Lower lobe of right lung (tissue), 2 donors: ENCODE measurements at regions not wholly inside any gene's neighbourhood (a gene's known extent, or its start where the extent isn't known, plus 50 kb on each side); places are given as distances from the start of the nearest gene placed in this dataset.

Experiments used
- ATAC-seq, 2 donors: fragments of 200-7000 bp; cut with Tn5 transposase; one replicate each; pipeline ENCODE4 v1.9.1; 2020 to 2022; ENCODE audit warnings: mild to moderate bottlenecking in 2 of 2, moderate library complexity in 2 of 2
- DNase-seq: peaks from one replicate; pipeline ENCODE4 v3.0.0-alpha.2; 2020
- H3K27ac ChIP-seq: fragments of 200-600 bp; one replicate; pipeline ENCODE4 v1.8.0; 2022
- H3K27me3 ChIP-seq: fragments of 200-600 bp; one replicate; pipeline ENCODE4 v1.8.0; 2022; ENCODE audit warnings: low read depth
- H3K36me3 ChIP-seq: fragments of 200-600 bp; one replicate; pipeline ENCODE4 v1.8.0; 2022; ENCODE audit warnings: mild to moderate bottlenecking
- H3K4me1 ChIP-seq: fragments of 200-600 bp; one replicate; pipeline ENCODE4 v1.8.0; 2022
- H3K4me3 ChIP-seq: fragments of 200-600 bp; one replicate; pipeline ENCODE4 v1.8.0; 2022; ENCODE audit warnings: mild to moderate bottlenecking
- H3K9me3 ChIP-seq: fragments of 200-600 bp; one replicate; pipeline ENCODE4 v1.8.0; 2022
- intact Hi-C: fragments of 100-400 bp; cut with DNase I; formaldehyde crosslinking; loops from one replicate; pipeline ENCODE4 v1.11.0; 2022
- TF ChIP-seq, protein P1 (sequence below): fragments of 200-600 bp; IDR thresholded peaks from one replicate; pipeline ENCODE4 v1.8.0; 2022; ENCODE audit warnings: antibody characterized with exemption, mild to moderate bottlenecking
- donor health status: DM: no; HTN: yes; CAD: no; lungs with severe emphysema.

DNA sequence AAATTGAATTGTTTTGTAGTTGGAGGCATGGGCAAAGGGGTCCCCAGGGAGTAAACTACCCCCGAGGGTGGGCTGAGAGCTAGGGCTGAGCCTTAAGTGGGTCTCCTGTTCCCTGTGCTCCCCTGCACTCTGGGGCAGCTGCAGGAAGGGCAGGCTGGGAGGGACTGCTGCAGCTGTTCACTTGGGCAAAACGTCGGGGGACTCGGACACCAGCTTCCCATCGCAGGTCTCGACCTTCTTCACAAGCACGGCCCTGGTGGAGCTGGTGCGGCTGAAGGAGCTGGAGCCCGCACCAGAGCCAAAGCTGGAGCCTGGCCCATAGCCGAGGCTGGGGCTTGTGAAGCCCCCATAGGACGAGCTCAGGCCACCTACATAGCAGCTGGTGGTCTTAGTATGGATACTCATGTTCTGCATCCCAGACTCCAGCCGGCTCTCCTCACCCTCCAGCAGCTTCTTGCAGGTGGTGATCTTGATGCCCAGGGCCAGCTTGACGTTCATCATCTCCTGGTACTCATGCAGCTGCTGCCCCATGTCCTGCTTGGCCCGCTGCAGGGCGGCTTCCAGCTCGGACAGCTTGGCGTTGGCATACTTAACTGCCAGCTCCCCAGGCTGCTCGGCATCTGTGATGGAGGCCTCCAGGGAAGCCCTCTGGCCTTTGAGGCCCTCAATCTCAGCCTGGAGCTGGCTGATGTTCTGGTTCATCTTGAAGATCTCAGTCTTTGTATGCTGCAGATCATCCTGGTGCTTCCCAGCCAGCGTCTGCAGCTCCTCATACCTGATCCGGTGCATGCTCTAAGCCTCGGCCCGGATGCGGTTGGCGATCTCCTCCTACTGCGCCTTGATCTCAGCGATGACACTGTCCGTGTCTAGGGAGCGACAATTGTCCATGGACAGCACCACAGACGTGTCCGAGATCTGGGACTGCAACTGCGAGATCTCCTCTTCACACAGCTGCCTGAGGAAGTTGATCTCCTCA is 423.5 kb upstream of the ARPP21 start:
- Histone ChIP-seq H3K9me3 (no peaks in the 10 kb centered on the region), H3K36me3 (no peaks in the 10 kb centered on the region), H3K27me3 (no peaks in the 10 kb centered on the region), H3K4me3 (no peak overlapping the region), H3K27ac (no peak overlapping the region), H3K4me1 (no peaks in the 10 kb centered on the region)
- TF ChIP-seq, protein P1, sequence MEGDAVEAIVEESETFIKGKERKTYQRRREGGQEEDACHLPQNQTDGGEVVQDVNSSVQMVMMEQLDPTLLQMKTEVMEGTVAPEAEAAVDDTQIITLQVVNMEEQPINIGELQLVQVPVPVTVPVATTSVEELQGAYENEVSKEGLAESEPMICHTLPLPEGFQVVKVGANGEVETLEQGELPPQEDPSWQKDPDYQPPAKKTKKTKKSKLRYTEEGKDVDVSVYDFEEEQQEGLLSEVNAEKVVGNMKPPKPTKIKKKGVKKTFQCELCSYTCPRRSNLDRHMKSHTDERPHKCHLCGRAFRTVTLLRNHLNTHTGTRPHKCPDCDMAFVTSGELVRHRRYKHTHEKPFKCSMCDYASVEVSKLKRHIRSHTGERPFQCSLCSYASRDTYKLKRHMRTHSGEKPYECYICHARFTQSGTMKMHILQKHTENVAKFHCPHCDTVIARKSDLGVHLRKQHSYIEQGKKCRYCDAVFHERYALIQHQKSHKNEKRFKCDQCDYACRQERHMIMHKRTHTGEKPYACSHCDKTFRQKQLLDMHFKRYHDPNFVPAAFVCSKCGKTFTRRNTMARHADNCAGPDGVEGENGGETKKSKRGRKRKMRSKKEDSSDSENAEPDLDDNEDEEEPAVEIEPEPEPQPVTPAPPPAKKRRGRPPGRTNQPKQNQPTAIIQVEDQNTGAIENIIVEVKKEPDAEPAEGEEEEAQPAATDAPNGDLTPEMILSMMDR: no peak
- intact Hi-C loops: no loop called here
- DNase-seq (peak; percentile 39), ATAC-seq (no peak)

DNA sequence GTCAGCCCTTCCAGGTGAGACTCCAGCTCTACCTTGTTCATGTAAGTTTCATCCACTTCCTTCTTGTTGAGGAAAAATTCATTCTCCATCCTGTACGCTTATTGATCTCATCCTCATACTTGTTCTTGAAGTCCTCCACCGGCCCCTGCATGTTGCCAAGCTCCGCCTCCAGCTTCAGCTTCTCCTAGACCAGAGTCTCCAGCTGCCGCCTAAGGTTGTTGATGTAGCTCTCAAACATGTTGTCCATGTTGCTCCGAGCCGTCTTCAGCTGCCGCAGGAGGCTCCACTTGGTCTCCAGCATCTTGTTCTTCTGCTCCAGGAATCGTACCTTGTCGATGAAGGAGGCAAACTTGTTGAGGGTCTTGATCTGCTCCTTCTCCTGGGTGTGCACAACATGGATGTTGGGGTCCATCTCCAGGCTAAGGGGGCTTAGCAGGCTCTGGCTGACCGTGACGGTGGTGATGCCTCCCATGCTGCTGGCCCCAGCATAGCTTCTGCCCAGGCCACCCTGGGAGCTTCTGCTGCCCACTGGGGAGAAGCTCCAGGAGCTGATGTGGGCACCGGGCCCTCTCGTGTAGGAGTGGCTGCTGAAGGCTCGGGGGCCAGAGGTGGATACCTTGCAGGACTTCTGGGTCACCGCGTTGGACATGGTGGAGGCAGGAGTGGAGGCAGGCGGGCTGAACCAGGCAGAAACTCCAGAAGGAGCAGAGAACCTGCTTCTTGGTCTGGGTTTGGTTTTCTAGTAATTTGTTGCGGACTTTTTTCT is 422.6 kb upstream of the ARPP21 start:
- intact Hi-C loops: no loop called here
- DNase-seq (peak; percentile 34), ATAC-seq (no peak)
- Histone ChIP-seq H3K4me1 (no peaks in the 10 kb centered on the region), H3K27ac (no peak overlapping the region), H3K36me3 (no peaks in the 10 kb centered on the region), H3K27me3 (no peaks in the 10 kb centered on the region), H3K9me3 (no peaks in the 10 kb centered on the region), H3K4me3 (no peak overlapping the region)
- TF ChIP-seq, protein P1: no peak

DNA sequence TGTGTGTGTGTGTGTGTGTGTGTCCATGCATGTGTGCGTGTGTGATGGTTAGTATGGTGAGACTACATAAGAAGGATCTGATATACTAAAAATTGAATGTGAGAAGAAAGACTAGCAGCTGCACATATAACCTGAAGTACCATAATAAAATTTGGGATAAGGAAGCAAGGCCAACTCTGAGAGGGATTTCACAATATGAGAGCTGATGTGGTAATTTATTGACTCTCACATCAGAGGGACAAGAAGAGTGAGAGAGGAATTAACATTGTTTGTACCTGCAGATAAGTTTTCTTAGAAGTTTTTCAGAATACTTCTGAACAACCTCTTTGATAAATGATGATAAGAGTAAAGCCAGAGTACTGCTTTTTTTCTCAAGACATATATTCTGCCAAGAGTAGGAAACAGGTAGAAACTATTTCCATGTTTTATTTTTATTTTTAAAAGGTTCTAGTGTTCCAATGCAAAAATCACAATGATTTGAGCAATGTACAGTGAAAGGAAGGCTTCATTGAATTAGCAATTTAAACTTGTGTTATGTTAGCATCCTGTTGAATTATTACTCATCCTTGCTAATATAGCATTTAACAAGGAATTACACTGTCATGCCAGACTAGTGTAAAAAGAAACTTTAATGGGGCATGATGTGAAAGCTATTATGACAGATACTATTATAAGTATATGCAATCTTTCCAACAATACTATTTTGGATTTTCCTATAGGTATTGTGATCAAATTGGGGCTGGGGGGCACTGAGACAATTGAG is 415.5 kb upstream of the ARPP21 start:
- no peaks in the 10 kb centered on the region for H3K4me1 ChIP-seq
- no peak overlapping the region for H3K27ac ChIP-seq
- no peaks in the 10 kb centered on the region for H3K36me3 ChIP-seq
- DNase-seq: no peak
- no peak for ATAC-seq
- H3K27me3 ChIP-seq: no peaks in the 10 kb centered on the region
- TF ChIP-seq, protein P1: no peak
- no peak overlapping the region for H3K4me3 ChIP-seq
- intact Hi-C loops: no loop called here
- H3K9me3 ChIP-seq: no peaks in the 10 kb centered on the region

DNA sequence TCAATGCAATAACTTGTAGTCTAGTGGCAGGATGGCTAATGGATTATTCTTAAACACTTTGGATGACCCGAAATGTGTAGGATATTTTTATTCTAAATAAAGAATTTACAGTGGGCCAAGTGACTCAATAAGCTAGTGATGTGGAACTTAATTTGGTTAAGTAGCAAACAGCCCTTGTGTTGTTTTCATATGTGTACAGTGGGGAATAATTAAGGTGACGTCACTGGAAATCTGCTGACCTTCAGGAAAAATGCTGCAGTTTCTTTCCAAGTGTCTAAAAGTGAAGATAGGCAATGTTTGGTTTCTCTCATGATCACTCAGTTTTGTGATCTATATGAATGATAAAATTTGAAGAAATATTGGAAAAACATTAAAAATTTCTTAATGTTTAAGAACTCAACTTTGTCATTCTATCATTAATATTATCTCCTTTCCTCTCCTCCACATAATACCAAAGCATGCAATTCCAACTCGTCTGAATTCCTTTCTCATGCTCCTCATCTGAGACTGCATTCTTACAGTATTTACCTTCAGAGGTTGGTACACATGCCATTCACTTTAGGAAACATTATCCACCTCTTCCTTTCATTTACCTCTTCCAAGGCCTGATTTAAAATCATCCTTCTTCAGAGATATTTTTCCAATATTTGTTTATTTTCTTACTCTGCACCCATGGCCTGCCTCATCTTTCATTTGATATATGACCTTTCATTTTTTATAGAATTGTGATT is 414.6 kb upstream of the ARPP21 start:
- no peak overlapping the region for H3K27ac ChIP-seq
- H3K4me1 ChIP-seq: no peaks in the 10 kb centered on the region
- no peaks in the 10 kb centered on the region for H3K9me3 ChIP-seq
- intact Hi-C loops: no loop called here
- ATAC-seq: no peak
- no peak overlapping the region for H3K4me3 ChIP-seq
- no peaks in the 10 kb centered on the region for H3K36me3 ChIP-seq
- TF ChIP-seq, protein P1: no peak
- no peaks in the 10 kb centered on the region for H3K27me3 ChIP-seq
- DNase-seq: no peak

DNA sequence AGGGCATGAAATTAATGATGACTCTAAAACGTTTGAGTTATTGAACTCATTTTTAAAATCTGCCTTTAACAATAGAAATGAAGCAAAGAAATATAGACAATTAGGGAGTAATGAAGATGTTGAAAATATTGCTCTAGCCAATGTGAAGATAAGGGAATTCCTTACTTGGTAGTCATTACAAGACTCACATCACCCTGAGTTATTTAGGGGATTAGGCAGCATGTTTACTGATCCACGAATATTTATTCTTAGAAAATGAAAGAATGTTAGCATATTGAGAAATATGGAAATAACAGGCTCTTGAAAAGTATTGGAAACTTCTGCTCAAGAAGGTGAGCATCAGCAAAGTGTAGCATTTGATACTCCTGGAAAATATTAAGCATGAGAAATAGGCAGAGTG is 398.1 kb upstream of the ARPP21 start:
- Histone ChIP-seq H3K27ac (no peak overlapping the region), H3K4me1 (no peaks in the 10 kb centered on the region), H3K27me3 (no peaks in the 10 kb centered on the region), H3K36me3 (no peaks in the 10 kb centered on the region), H3K4me3 (no peak overlapping the region), H3K9me3 (no peaks in the 10 kb centered on the region)
- TF ChIP-seq, protein P1: no peak
- no peak for ATAC-seq
- intact Hi-C loops: no loop called here
- no peak for DNase-seq
